IMR-90 (cell line): ENCODE measurements at regions not wholly inside any gene's neighbourhood (a gene's known extent, or its start where the extent isn't known, plus 50 kb on each side); places are given as distances from the start of the nearest gene placed in this dataset.

ENCODE experiments used
- ATAC-seq: fragments of 200-7000 bp; cut with Tn5 transposase; 2 replicates; pipeline ENCODE4 v1.9.1; 2020; ENCODE audit warnings: low read depth, mild to moderate bottlenecking, moderate library complexity
- BruUV-seq: library from RNA; stranded (reverse); fragments of 400-500 nt; replicated peaks from 2 replicates; lab custom pipeline; 2021; lab: Mats Ljungman, UMichigan
- CTCF ChIA-PET: fragments of 300-600 bp; formaldehyde crosslinking; extraction: SDS; loops from one replicate; lab custom pipeline; 2021; ENCODE audit warnings: antibody characterized with exemption; lab: Yijun Ruan, JAX
- POLR2A ChIA-PET: fragments of 300-600 bp; sonication (Branson Sonifier 250); formaldehyde crosslinking; loops from one replicate; lab custom pipeline; 2022; ENCODE audit warnings: antibody characterized with exemption; ENCODE audit not compliant: unreplicated experiment; lab: Charles Lee
- DNase-seq: peaks from one replicate; pipeline ENCODE4 v3.0.0; 2013
- H2AFZ ChIP-seq: replicated peaks from 2 replicates; pipeline ENCODE3; 2013; ENCODE audit warnings: low read length, mild to moderate bottlenecking; ENCODE audit not compliant: poor library complexity
- H2AK5ac ChIP-seq: 2 replicates; pipeline ENCODE4 v1.6.1; 2013; ENCODE audit warnings: low read depth, low read length, inconsistent platforms
- H2AK9ac ChIP-seq: replicated peaks from 2 replicates; pipeline ENCODE3; 2013; ENCODE audit warnings: mild to moderate bottlenecking, low read depth, low read length, moderate library complexity; ENCODE audit not compliant: poor library complexity
- H2BK120ac ChIP-seq: 2 replicates; pipeline ENCODE4 v1.6.1; 2013; ENCODE audit warnings: low read depth, low read length, inconsistent platforms
- H2BK15ac ChIP-seq: 3 replicates; pipeline ENCODE4 v1.6.1; 2013; ENCODE audit warnings: low read depth, low read length, inconsistent platforms
- H2BK20ac ChIP-seq: 2 replicates; pipeline ENCODE4 v1.6.1; 2013; ENCODE audit warnings: low read depth, mild to moderate bottlenecking, inconsistent platforms, low read length, moderate library complexity
- H2BK5ac ChIP-seq: 2 replicates; pipeline ENCODE4 v1.6.1; 2013; ENCODE audit warnings: mild to moderate bottlenecking, low read depth, low read length, inconsistent platforms; ENCODE audit not compliant: poor library complexity, severe bottlenecking
- H3K14ac ChIP-seq: replicated peaks from 2 replicates; pipeline ENCODE4 v1.6.1; 2013; ENCODE audit warnings: low read depth, low read length, inconsistent platforms
- H3K18ac ChIP-seq: 2 replicates; pipeline ENCODE4 v1.6.1; 2013; ENCODE audit warnings: low read depth, low read length, control low read depth
- H3K23ac ChIP-seq: 2 replicates; pipeline ENCODE4 v1.6.1; 2013; ENCODE audit warnings: low read depth, low read length, inconsistent platforms
- H3K27ac ChIP-seq: 2 replicates; pipeline ENCODE4 v1.5.1; 2013; ENCODE audit warnings: mild to moderate bottlenecking, control low read depth, low read length; ENCODE audit not compliant: insufficient read depth
- H3K27me3 ChIP-seq: 2 replicates; pipeline ENCODE4 v1.6.1; 2013; ENCODE audit warnings: low read length; ENCODE audit not compliant: control insufficient read depth, insufficient read depth
- H3K36me3 ChIP-seq: 2 replicates; pipeline ENCODE4 v1.6.1; 2013; ENCODE audit warnings: low read length, mixed read lengths; ENCODE audit not compliant: control insufficient read depth, insufficient read depth
- H3K4ac ChIP-seq: 2 replicates; pipeline ENCODE4 v1.6.1; 2013; ENCODE audit warnings: low read depth, low read length, inconsistent platforms
- H3K4me1 ChIP-seq: 2 replicates; pipeline ENCODE4 v1.6.1; 2013; ENCODE audit warnings: low read length, mixed read lengths; ENCODE audit not compliant: control insufficient read depth, insufficient read depth
- H3K4me2 ChIP-seq: 2 replicates; pipeline ENCODE4 v1.6.1; 2013; ENCODE audit warnings: low read depth, mild to moderate bottlenecking, control low read depth, low read length, moderate library complexity
- H3K4me3 ChIP-seq: 2 replicates; pipeline ENCODE4 v1.5.1; 2013; ENCODE audit warnings: low read depth, mild to moderate bottlenecking, control low read depth, low read length, moderate library complexity; ENCODE audit not compliant: insufficient read depth
- H3K56ac ChIP-seq: 2 replicates; pipeline ENCODE4 v1.6.1; 2013; ENCODE audit warnings: low read length, inconsistent platforms; ENCODE audit not compliant: insufficient read depth; ENCODE audit errors: extremely low read depth
- H3K79me1 ChIP-seq, 2 experiments: 2 replicates each; pipeline ENCODE4 v1.6.1; 2013; ENCODE audit warnings: low read length in 2 of 2, inconsistent platforms in 1 of 2, low read depth in 1 of 2
- H3K9ac ChIP-seq: 2 replicates; pipeline ENCODE4 v1.6.1; 2013; ENCODE audit warnings: low read depth, low read length, control low read depth
- H3K9me1 ChIP-seq: 2 replicates; pipeline ENCODE4 v1.6.1; 2013; ENCODE audit warnings: low read length, inconsistent platforms; ENCODE audit not compliant: insufficient read depth
- H3K9me3 ChIP-seq: 2 replicates; pipeline ENCODE4 v1.6.1; 2013; ENCODE audit warnings: low read length; ENCODE audit not compliant: control insufficient read depth, insufficient read depth
- H4K20me1 ChIP-seq: 2 replicates; pipeline ENCODE4 v1.6.1; 2013; ENCODE audit warnings: low read length, inconsistent platforms; ENCODE audit not compliant: insufficient read depth
- H4K5ac ChIP-seq: 2 replicates; pipeline ENCODE4 v1.6.1; 2013; ENCODE audit warnings: mild to moderate bottlenecking, low read depth, low read length, control low read depth
- H4K8ac ChIP-seq, 2 experiments: 2 replicates each; pipeline ENCODE4 v1.6.1; 2013; ENCODE audit warnings: low read depth in 2 of 2, low read length in 2 of 2, control low read depth in 1 of 2, inconsistent platforms in 1 of 2
- H4K91ac ChIP-seq: 2 replicates; pipeline ENCODE4 v1.6.1; 2013; ENCODE audit warnings: low read depth, low read length, inconsistent platforms; ENCODE audit not compliant: insufficient read depth
- MAZ ChIP-seq: IDR thresholded peaks from 2 replicates; pipeline ENCODE4 v1.6.1; 2012; ENCODE audit warnings: low read depth, mild to moderate bottlenecking, low read length, improper control_type of control experiment, moderate library complexity, borderline replicate concordance
- MXI1 ChIP-seq: IDR thresholded peaks from 2 replicates; pipeline ENCODE4 v1.6.1; 2012; ENCODE audit warnings: low read depth, mild to moderate bottlenecking, low read length, moderate library complexity, borderline replicate concordance
- WGBS, 2 experiments: methylation state at CpG; one replicate each; pipeline versions ENCODE4 v1.1.5 to v1.1.7; 2013; ENCODE audit warnings: missing lambda C conversion rate in 2 of 2; ENCODE audit not compliant: insufficient read length in 1 of 2; ENCODE audit errors: extremely low coverage in 2 of 2; 5-methylcytosine and 5-hydroxymethylcytosine counted together
- dilution Hi-C: fragments of 300-500 bp; cut with HindIII; formaldehyde crosslinking; loops from one replicate; pipeline ENCODE4 v1.14.3; 2018; ENCODE audit warnings: low sequenced_read_pairs; ENCODE audit not compliant: unreplicated experiment
- in situ Hi-C: fragments of 300-500 bp; cut with MboI; formaldehyde crosslinking; loops from 3 replicates; pipeline ENCODE4 v1.14.3; 2019; ENCODE audit warnings: low sequenced_read_pairs, inconsistent platforms, mixed read lengths
- intact Hi-C: fragments of 100-400 bp; cut with micrococcal nuclease; formaldehyde crosslinking; loops from 2 replicates; pipeline ENCODE4 v1.10.0; 2022
- TF ChIP-seq, protein P1 (sequence below): conservative IDR thresholded peaks from 2 replicates; pipeline ENCODE4 v1.5.1; 2012; ENCODE audit warnings: mild to moderate bottlenecking, low read depth, low read length, improper control_type of control experiment

DNA sequence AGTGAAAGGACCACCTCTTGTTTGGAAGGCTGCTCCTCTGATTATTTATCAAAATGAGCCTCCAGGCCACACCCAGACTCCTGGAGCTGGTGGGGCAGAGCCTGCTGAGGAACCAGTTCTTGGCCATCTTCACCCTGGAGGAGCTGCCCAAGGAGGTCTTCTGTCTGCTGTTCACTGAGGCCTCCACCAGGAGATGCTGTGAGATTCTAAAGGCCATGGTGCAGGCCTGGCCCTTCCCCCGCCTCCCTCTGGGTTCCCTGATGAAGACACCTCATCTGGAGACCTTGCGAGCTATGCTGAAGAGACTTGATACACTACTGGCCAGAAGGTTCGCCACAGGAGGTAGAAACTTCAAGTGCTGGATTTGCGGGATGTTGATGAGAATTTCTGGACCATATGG lies 61.7 kb upstream of the GJA8 start:
- ATAC-seq (no peak), DNase-seq (peak; percentile 9)
- H3K4ac ChIP-seq, result no peak overlapping the region
- no peak overlapping the region for H2BK120ac ChIP-seq
- H4K20me1 ChIP-seq, result no peaks in the 10 kb centered on the region
- no peak overlapping the region for H4K91ac ChIP-seq
- 0% methylated on average over 1 of the region's 4 CpGs; no CpG with 5 or more reads in 1 of the 2 experiments for WGBS, 2 experiments
- H3K9me1 ChIP-seq, result no peaks in the 10 kb centered on the region
- POLR2A ChIA-PET, result no interaction called here
- H2AK5ac ChIP-seq, result no peak overlapping the region
- H3K27ac ChIP-seq, result no peak overlapping the region
- no peak overlapping the region for H3K14ac ChIP-seq
- no peak overlapping the region for H2BK20ac ChIP-seq
- no peak overlapping the region for H2BK15ac ChIP-seq
- CTCF ChIA-PET, result no interaction called here
- in situ Hi-C loops, result no loop called here
- no peak overlapping the region for H3K18ac ChIP-seq
- H3K4me2 ChIP-seq, result no peak overlapping the region
- H3K56ac ChIP-seq, result no peak overlapping the region
- dilution Hi-C loops, result no loop called here
- BruUV-seq, result no TSS peak
- H3K23ac ChIP-seq, result no peak overlapping the region
- intact Hi-C loops, result no loop called here
- no peak overlapping the region for H2AFZ ChIP-seq
- no peaks in the 10 kb centered on the region for H3K36me3 ChIP-seq
- no peaks in the 10 kb centered on the region for H3K4me1 ChIP-seq
- no peak overlapping the region for H4K5ac ChIP-seq
- no peak overlapping the region for H3K9ac ChIP-seq
- no peak overlapping the region for H2AK9ac ChIP-seq
- H2BK5ac ChIP-seq, result no peak overlapping the region
- H3K9me3 ChIP-seq, result no peaks in the 10 kb centered on the region
- H3K4me3 ChIP-seq, result no peak overlapping the region
- TF ChIP-seq MAZ (no peak), MXI1 (no peak)
- TF ChIP-seq, protein P1, sequence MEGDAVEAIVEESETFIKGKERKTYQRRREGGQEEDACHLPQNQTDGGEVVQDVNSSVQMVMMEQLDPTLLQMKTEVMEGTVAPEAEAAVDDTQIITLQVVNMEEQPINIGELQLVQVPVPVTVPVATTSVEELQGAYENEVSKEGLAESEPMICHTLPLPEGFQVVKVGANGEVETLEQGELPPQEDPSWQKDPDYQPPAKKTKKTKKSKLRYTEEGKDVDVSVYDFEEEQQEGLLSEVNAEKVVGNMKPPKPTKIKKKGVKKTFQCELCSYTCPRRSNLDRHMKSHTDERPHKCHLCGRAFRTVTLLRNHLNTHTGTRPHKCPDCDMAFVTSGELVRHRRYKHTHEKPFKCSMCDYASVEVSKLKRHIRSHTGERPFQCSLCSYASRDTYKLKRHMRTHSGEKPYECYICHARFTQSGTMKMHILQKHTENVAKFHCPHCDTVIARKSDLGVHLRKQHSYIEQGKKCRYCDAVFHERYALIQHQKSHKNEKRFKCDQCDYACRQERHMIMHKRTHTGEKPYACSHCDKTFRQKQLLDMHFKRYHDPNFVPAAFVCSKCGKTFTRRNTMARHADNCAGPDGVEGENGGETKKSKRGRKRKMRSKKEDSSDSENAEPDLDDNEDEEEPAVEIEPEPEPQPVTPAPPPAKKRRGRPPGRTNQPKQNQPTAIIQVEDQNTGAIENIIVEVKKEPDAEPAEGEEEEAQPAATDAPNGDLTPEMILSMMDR, result 0 out of 2 replicates have a peak, but pooled peaks have one; percentile 13
- H3K27me3 ChIP-seq, result no peaks in the 10 kb centered on the region
- H4K8ac ChIP-seq, result no peak overlapping the region
- no peaks in the 10 kb centered on the region for H3K79me1 ChIP-seq
